ENCODE measurements at regions not wholly inside any gene's neighbourhood (a gene's known extent, or its start where the extent isn't known, plus 50 kb on each side); places are given as distances from the start of the nearest gene placed in this dataset.

DNA sequence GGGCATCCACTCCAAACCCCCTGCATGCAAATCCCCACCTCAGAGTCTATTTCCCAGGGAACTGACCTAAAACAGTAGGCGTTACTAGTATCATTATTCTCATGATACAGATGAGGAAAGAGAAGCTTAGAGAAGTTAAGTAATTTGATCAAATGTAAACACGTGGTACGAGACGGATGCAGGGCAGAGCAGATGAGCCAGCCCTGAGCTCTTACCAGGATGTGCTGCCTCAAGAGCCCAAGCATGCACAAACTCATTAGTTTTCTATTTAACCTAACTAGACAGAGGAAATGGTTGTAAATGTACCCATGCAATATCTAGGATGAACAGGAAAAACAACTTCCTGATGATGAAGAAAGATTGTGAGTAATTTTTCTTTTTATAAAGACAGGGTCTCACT, 173.3 kb upstream of the RASSF8 start:
- H3K4me2 ChIP-seq (ENCODE audit: low read depth, low read length, poor library complexity, severe bottlenecking) = peak overlapping the region; percentile 42

GRCh38 chr12:25787701-25788100, 170.8 kb upstream of the RASSF8 start:
- TF ChIP-seq CTCF (conservative IDR thresholded peaks at IDR 0.05; ENCODE audit: low read length) (no peak), EZH2phosphoT487 (IDR thresholded peaks at IDR 0.05; ENCODE audit: borderline replicate concordance) (no peak)
- no peaks in the 10 kb centered on the region for H4K20me1 ChIP-seq (ENCODE audit: insufficient read depth, low read length, poor library complexity, severe bottlenecking)
- no peak overlapping the region for H3K4me2 ChIP-seq (ENCODE audit: low read depth, low read length, poor library complexity, severe bottlenecking)
- no peak overlapping the region for H3K9ac ChIP-seq (ENCODE audit: low read depth, low read length, poor library complexity, severe bottlenecking)
- no peaks in the 10 kb centered on the region for H3K9me3 ChIP-seq (ENCODE audit: insufficient read depth, low read depth, low read length)
- no peak overlapping the region for H2AFZ ChIP-seq (ENCODE audit: low read length)
- H3K36me3 ChIP-seq (ENCODE audit: insufficient read depth, low read length) = no peaks in the 10 kb centered on the region
- H3K4me3 ChIP-seq (ENCODE audit: low read length, poor library complexity, severe bottlenecking) = no peak overlapping the region
- no peaks in the 10 kb centered on the region for H3K79me2 ChIP-seq (ENCODE audit: insufficient read depth, low read length)
- H3K9me2 ChIP-seq (replicated peaks; ENCODE audit: low read depth, low read length) = no peaks in the 10 kb centered on the region
- H3K27me3 ChIP-seq (ENCODE audit: insufficient read depth, low read length, poor library complexity, severe bottlenecking) = no peaks in the 10 kb centered on the region
- peaks cover 16% of the 10 kb centered on the region for H3K4me1 ChIP-seq (ENCODE audit: insufficient read depth, low read length, poor library complexity, severe bottlenecking)
- H3F3A ChIP-seq (ENCODE audit: low read depth) = no peaks in the 10 kb centered on the region

More for the DNA sequence above, 173.3 kb upstream of the RASSF8 start:
- H3F3A ChIP-seq (ENCODE audit: low read depth) = no peaks in the 10 kb centered on the region
- no peak overlapping the region for H2AFZ ChIP-seq (ENCODE audit: low read length)
- peak overlapping the region; percentile 1 for H3K4me3 ChIP-seq (ENCODE audit: low read length, poor library complexity, severe bottlenecking)
- H3K4me1 ChIP-seq (ENCODE audit: insufficient read depth, low read length, poor library complexity, severe bottlenecking) = peaks cover 16% of the 10 kb centered on the region
- H4K20me1 ChIP-seq (ENCODE audit: insufficient read depth, low read length, poor library complexity, severe bottlenecking) = no peaks in the 10 kb centered on the region
- TF ChIP-seq EZH2phosphoT487 (IDR thresholded peaks at IDR 0.05; ENCODE audit: borderline replicate concordance) (no peak), CTCF (conservative IDR thresholded peaks at IDR 0.05; ENCODE audit: low read length) (no peak)
- no peaks in the 10 kb centered on the region for H3K27me3 ChIP-seq (ENCODE audit: insufficient read depth, low read length, poor library complexity, severe bottlenecking)
- H3K9me2 ChIP-seq (replicated peaks; ENCODE audit: low read depth, low read length) = no peaks in the 10 kb centered on the region
- H3K79me2 ChIP-seq (ENCODE audit: insufficient read depth, low read length) = no peaks in the 10 kb centered on the region
- H3K9me3 ChIP-seq (ENCODE audit: insufficient read depth, low read depth, low read length) = no peaks in the 10 kb centered on the region
- no peaks in the 10 kb centered on the region for H3K36me3 ChIP-seq (ENCODE audit: insufficient read depth, low read length)
- no peak overlapping the region for H3K9ac ChIP-seq (ENCODE audit: low read depth, low read length, poor library complexity, severe bottlenecking)

DNA sequence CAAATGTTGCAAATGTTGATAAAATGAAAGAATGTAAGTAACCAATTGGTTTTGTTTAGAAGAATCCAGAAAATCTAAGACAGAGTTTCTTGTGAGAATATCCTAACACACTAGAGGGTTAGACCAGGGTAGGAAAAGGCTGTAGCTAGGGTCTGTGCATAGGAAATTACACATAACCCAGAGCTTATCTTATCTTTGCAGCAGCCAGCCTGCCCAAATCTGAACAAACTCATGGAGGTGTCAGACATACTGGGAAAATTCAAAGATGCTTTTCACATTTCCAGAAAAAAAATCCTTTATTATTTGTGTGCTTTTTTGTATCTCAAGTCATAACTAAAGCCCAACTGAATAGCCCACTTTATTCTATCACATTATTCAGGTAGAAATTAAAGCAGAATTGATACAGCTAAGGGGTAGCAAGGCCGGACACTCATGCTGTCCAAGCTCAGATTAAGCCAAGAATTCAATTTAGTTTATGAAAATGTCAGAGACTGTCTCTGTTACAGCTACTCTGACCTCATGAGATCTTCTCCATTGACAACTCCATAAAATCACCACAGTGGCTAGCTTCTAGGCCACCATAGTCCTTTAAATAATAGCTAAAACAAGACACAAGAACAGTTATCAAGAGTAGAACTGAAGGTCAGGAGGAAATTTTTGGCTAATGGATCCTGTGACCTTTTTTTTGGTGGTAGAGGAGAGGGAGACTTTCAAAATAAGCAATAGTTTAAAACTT, 169.6 kb upstream of the RASSF8 start:
- TF ChIP-seq CTCF (conservative IDR thresholded peaks at IDR 0.05; ENCODE audit: low read length) = no peak
- TF ChIP-seq EZH2phosphoT487 (IDR thresholded peaks at IDR 0.05; ENCODE audit: borderline replicate concordance) = no peak
- Histone ChIP-seq H2AFZ (ENCODE audit: low read length) (no peak overlapping the region), H3K36me3 (ENCODE audit: insufficient read depth, low read length) (no peaks in the 10 kb centered on the region), H3K4me1 (ENCODE audit: insufficient read depth, low read length, poor library complexity, severe bottlenecking) (peaks cover 16% of the 10 kb centered on the region), H3K4me2 (ENCODE audit: low read depth, low read length, poor library complexity, severe bottlenecking) (no peak overlapping the region), H3K9ac (ENCODE audit: low read depth, low read length, poor library complexity, severe bottlenecking) (no peak overlapping the region), H3K4me3 (ENCODE audit: low read length, poor library complexity, severe bottlenecking) (no peak overlapping the region), H3K27me3 (ENCODE audit: insufficient read depth, low read length, poor library complexity, severe bottlenecking) (no peaks in the 10 kb centered on the region), H3K9me3 (ENCODE audit: insufficient read depth, low read depth, low read length) (no peaks in the 10 kb centered on the region), H3K79me2 (ENCODE audit: insufficient read depth, low read length) (no peaks in the 10 kb centered on the region), H3K9me2 (replicated peaks; ENCODE audit: low read depth, low read length) (no peaks in the 10 kb centered on the region), H3F3A (ENCODE audit: low read depth) (no peaks in the 10 kb centered on the region), H4K20me1 (ENCODE audit: insufficient read depth, low read length, poor library complexity, severe bottlenecking) (no peaks in the 10 kb centered on the region)

All from Loucy (cell line).